ENCODE measurements at regions not wholly inside any gene's neighbourhood (a gene's known extent, or its start where the extent isn't known, plus 50 kb on each side); places are given as distances from the start of the nearest gene placed in this dataset.

GRCh38 chr2:239809391-239809790, 215.8 kb downstream of the NDUFA10 start:
- no peaks in the 10 kb centered on the region for H3K36me3 ChIP-seq
- no peaks in the 10 kb centered on the region for H3K4me1 ChIP-seq
- no peak overlapping the region for H3K27ac ChIP-seq
- 38% methylated on average over 11 of the region's 11 CpGs for WGBS, 2 donors
- H3K4me3 ChIP-seq = no peak overlapping the region
- H3K27me3 ChIP-seq = no peaks in the 10 kb centered on the region
- DNase-seq (peak in 1 of 6 donors; percentile 25), ATAC-seq (no peak), FAIRE-seq (no peak)
- TF ChIP-seq CTCF (IDR thresholded peaks at IDR 0.05) = no peak
- H3K9me3 ChIP-seq = no peaks in the 10 kb centered on the region
- intact Hi-C loops (cut with DNase I) = no loop called here

GRCh38 chr2:239807568-239807967, 217.6 kb downstream of the NDUFA10 start:
- 60 to 75% methylated on average over 10 of the region's 10 CpGs for WGBS, 2 donors
- Histone ChIP-seq H3K9me3 (no peaks in the 10 kb centered on the region), H3K4me1 (no peaks in the 10 kb centered on the region), H3K36me3 (no peaks in the 10 kb centered on the region), H3K27me3 (no peaks in the 10 kb centered on the region), H3K27ac (no peak overlapping the region), H3K4me3 (no peak overlapping the region)
- DNase-seq = no peak
- no peak for ATAC-seq
- TF ChIP-seq CTCF (IDR thresholded peaks at IDR 0.05) = no peak
- FAIRE-seq = no peak
- intact Hi-C loops (cut with DNase I) = no loop called here

GRCh38 chr2:239806758-239807434, 218.2 kb downstream of the NDUFA10 start:
- ATAC-seq = no peak
- Histone ChIP-seq H3K27me3 (no peaks in the 10 kb centered on the region), H3K27ac (no peak overlapping the region), H3K9me3 (no peaks in the 10 kb centered on the region), H3K36me3 (no peaks in the 10 kb centered on the region), H3K4me3 (no peak overlapping the region), H3K4me1 (no peaks in the 10 kb centered on the region)
- 66 to 73% methylated on average over 18 to 19 of the region's 19 CpGs for WGBS, 2 donors
- FAIRE-seq = no peak
- TF ChIP-seq CTCF (IDR thresholded peaks at IDR 0.05) = no peak
- intact Hi-C loops (cut with DNase I) = no loop called here
- peak in 2 of 6 donors; percentile 33 to 36 for DNase-seq

GRCh38 chr2:239806276-239806675, 218.9 kb downstream of the NDUFA10 start:
- TF ChIP-seq CTCF (IDR thresholded peaks at IDR 0.05) = no peak
- no peak overlapping the region for H3K4me3 ChIP-seq
- H3K4me1 ChIP-seq = no peaks in the 10 kb centered on the region
- FAIRE-seq (no peak), DNase-seq (peak in 2 of 6 donors; percentile 18 to 43), ATAC-seq (no peak)
- no peaks in the 10 kb centered on the region for H3K9me3 ChIP-seq
- 52 to 68% methylated on average over 7 of the region's 7 CpGs for WGBS, 2 donors
- intact Hi-C loops (cut with DNase I) = no loop called here
- no peaks in the 10 kb centered on the region for H3K36me3 ChIP-seq
- H3K27ac ChIP-seq = no peak overlapping the region
- H3K27me3 ChIP-seq = no peaks in the 10 kb centered on the region

DNA sequence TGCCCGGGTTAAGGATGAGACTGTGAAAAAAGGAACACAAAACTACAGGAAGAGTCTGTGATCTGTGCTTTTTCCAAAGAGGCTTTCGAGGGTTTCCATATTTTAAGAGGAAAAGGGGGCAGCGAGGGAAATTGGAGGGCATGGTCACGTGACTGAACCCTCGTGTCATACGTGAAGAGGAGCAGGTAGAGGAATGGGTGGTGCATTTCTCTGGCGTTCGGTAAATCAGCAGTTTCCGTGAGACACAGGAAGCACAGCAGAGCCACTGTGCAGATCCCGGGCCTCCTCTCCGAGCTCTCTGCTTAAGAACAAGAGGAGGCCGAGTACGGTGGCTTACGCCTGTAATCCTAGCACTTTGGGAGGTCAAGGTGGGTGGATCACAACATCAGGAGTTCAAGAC, 219.7 kb downstream of the NDUFA10 start:
- WGBS, 2 donors = 62 to 67% methylated on average over 14 of the region's 14 CpGs
- ATAC-seq = no peak
- Histone ChIP-seq H3K36me3 (no peaks in the 10 kb centered on the region), H3K27me3 (no peaks in the 10 kb centered on the region), H3K9me3 (no peaks in the 10 kb centered on the region), H3K4me1 (no peaks in the 10 kb centered on the region), H3K4me3 (no peak overlapping the region), H3K27ac (no peak overlapping the region)
- intact Hi-C loops (cut with DNase I) = no loop called here
- FAIRE-seq = no peak
- peak in 1 of 6 donors; percentile 21 for DNase-seq
- no peak for TF ChIP-seq CTCF (IDR thresholded peaks at IDR 0.05)

All from pancreas (tissue), 10 donors.